ENCODE measurements at regions not wholly inside any gene's neighbourhood (a gene's known extent, or its start where the extent isn't known, plus 50 kb on each side); places are given as distances from the start of the nearest gene placed in this dataset.

- TF ChIP-seq NFIC (IDR thresholded peaks at IDR 0.05; ENCODE audit: borderline replicate concordance): no peak
- TF ChIP-seq PBX3 (IDR thresholded peaks at IDR 0.05): no peak
- TF ChIP-seq SIN3A (IDR thresholded peaks at IDR 0.05; ENCODE audit: borderline replicate concordance, low read depth, low read length): no peak
- TF ChIP-seq REST (IDR thresholded peaks at IDR 0.05; ENCODE audit: low read depth, low read length): no peak
- TF ChIP-seq CTCF (IDR thresholded peaks at IDR 0.05): no peak
- TF ChIP-seq TCF12 (IDR thresholded peaks at IDR 0.05): no peak
- TF ChIP-seq TAF1 (IDR thresholded peaks at IDR 0.05; ENCODE audit: borderline replicate concordance, low read depth, low read length): no peak
- TF ChIP-seq JUND (IDR thresholded peaks at IDR 0.05): no peak
- no peak for TF ChIP-seq RXRA (IDR thresholded peaks at IDR 0.05; ENCODE audit: borderline replicate concordance, low read depth)
- no peak for TF ChIP-seq USF2 (IDR thresholded peaks at IDR 0.05; ENCODE audit: borderline replicate concordance, low read depth, low read length)
- TF ChIP-seq FOXJ3 (CRISPR knock-in tag; IDR thresholded peaks at IDR 0.05): no peak
- no peak for TF ChIP-seq ZBTB33 (IDR thresholded peaks at IDR 0.05; ENCODE audit: borderline replicate concordance, low read depth)
- no peak for TF ChIP-seq EZH2phosphoT487 (IDR thresholded peaks at IDR 0.05; ENCODE audit: borderline replicate concordance, low read depth)
Measured at GRCh38 chr3:72659188-72659587, 189.1 kb downstream of the SHQ1 start.
